HG02970 (cell line): ENCODE measurements at regions not wholly inside any gene's neighbourhood (a gene's known extent, or its start where the extent isn't known, plus 50 kb on each side); places are given as distances from the start of the nearest gene placed in this dataset.
"Not testable (repeated sequence)": the region's sequence is repeated elsewhere in the genome, so short reads cannot be mapped to it uniquely, and the experiment has no call there.

ENCODE experiments used
- ATAC-seq: cut with Tn5 transposase; IDR thresholded peaks from one replicate; pipeline ENCODE4 v1.9.1; 2021; ENCODE audit warnings: mild to moderate bottlenecking, moderate library complexity, moderate number of reproducible peaks; ENCODE audit not compliant: unreplicated experiment, low FRiP score

DNA sequence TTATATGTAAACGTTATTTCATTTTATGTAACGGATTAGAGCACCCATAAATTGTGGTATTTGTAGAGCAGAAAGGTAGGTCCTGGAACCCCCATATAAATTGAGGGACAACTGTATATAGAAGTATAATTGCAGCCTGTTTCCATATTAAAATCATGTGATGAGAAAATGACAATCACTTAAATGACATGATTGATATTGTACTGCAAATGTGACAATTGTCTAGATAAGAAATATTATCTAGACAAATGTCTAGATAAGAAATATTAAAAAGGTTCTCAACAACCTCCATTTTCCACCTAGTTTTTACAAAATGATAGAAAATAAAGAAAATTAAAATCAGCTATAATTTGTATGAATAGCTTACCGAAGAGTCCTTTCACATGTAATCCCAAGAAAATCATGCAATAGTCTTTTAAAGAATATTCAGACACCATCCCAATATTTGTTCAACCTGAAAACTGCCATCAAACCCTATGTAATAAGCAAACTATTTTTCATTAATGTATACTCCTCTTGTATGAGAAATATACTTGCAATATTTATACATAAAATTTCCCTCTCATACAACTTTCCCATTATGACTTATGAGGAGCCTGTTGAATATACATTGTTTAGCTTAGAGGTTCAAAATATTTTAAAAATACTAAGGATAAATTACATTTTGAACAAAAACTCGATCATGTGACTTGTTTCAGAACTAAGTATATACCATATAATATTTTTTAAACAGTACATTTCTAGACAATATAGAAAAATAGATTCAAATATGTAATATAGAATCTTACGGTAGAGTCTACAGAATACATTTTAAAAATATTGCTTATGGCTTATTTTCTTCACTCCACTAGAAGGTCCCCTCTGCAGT lies 153.2 kb downstream of the CRPPA start:
- ATAC-seq = no peak

GRCh38 chr7:16266877-16267276 lies 154.5 kb downstream of the CRPPA start:
- ATAC-seq = no peak

GRCh38 chr7:16266470-16266869 lies 154.9 kb downstream of the CRPPA start:
- ATAC-seq = not testable (repeated sequence)

GRCh38 chr7:16265863-16266458 lies 155.4 kb downstream of the CRPPA start:
- no peak for ATAC-seq

- ATAC-seq = no peak
Observed at GRCh38 chr7:16264823-16265804, 156.2 kb downstream of the CRPPA start.

GRCh38 chr7:16264036-16264819 lies 157.1 kb downstream of the CRPPA start:
- no peak for ATAC-seq

- ATAC-seq = not testable (repeated sequence)
Observed at GRCh38 chr7:16263377-16263776, 158.0 kb downstream of the CRPPA start.

- no peak for ATAC-seq
Observed at GRCh38 chr7:16261654-16262053, 159.7 kb downstream of the CRPPA start.

- no peak for ATAC-seq
Observed at GRCh38 chr7:16261100-16261499, 160.2 kb downstream of the CRPPA start.

- ATAC-seq = no peak
Observed at GRCh38 chr7:16260236-16260728, 161.1 kb downstream of the CRPPA start.

DNA sequence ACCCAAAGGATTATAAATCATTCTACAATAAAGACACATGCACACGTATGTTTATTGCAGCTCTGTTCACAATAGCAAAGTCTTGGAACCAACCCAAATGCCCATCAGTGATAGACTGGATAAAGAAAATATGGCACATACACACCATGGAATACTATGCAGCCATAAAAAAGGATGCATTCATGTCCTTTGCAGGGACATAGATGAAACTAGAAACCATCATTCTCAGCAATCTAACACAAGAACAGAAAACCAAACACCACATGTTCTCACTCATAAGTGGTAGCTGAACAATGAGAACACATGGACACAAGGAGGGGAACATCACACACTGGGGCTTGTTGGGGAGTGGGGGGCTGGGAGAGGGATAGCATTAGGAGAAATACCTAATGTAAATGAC lies 164.9 kb downstream of the CRPPA start:
- not testable (repeated sequence) for ATAC-seq

DNA sequence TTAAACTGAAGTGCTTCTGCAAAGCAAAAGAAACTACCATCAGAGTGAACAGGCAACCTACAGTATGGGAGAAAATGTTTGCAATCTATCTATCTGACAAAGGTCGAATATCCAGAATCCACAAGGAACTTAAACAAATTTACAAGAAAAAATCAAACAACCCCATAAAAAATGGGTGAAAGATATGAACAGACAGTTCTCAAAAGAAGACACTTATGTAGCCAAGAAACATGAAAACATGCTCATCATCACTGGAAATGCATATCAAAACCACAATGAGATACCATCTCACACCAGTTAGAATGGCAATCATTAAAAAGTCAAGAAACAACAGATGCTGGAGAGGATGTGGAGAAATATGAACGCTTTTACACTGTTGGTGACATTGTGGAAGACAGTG lies 165.4 kb downstream of the CRPPA start:
- not testable (repeated sequence) for ATAC-seq

DNA sequence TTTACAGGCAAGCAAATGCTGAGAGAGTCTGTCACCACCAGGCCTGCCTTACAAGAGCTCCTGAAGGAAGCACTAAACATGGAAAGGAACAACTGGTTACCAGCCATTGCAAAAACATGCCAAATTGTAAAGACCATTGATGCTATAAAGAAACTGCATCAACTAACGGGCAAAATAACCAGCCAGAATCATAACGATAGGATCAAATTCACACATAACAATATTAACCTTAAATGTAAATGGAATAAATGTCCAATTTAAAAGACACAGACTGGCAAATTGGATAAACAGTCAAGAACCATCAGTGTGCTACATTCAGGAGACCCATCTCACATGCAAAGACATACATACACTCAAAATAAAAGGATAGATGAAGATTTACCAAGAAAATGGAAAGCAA lies 170.7 kb downstream of the CRPPA start:
- not testable (repeated sequence) for ATAC-seq

DNA sequence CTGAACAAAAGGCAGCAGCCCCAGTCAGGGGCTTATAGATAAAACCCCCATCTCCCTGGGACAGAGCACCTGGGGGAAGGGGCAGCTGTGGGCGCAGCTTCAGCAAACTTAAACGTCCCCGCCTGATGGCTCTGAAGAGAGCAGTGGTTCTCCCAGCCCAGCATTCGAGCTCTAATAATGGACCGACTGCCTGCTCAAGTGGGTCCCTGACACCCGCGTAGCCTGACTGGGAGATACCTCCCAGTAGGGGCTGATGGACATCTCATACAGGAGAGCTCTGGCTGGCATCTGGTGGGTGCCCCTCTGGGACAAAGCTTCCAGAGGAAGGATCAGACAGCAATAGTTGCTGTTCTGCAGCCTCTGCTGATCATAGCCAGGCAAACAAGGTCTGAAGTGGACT lies 172.1 kb downstream of the CRPPA start:
- not testable (repeated sequence) for ATAC-seq

DNA sequence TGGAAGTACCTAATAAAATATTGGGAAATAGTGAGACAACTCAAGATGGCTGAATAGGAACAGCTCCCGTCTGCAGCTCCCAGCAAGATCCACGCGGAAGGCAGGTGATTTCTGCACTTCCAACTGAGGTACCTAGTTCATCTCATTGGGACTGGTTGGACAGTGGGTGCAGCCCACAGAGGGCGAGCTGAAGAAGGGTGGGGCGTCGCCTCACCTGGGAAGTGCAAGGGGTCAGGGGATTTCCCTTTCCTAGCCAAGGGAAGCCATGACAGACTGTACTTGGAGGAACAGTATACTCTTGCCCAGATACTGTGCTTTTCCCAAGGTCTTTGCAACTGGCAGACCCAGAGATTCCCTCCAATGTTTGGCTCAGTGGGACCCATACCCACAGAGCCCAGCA lies 172.8 kb downstream of the CRPPA start:
- not testable (repeated sequence) for ATAC-seq

GRCh38 chr7:16244469-16244868 lies 176.9 kb downstream of the CRPPA start:
- no peak for ATAC-seq

GRCh38 chr7:16242920-16243319 lies 178.4 kb downstream of the CRPPA start:
- no peak for ATAC-seq

DNA sequence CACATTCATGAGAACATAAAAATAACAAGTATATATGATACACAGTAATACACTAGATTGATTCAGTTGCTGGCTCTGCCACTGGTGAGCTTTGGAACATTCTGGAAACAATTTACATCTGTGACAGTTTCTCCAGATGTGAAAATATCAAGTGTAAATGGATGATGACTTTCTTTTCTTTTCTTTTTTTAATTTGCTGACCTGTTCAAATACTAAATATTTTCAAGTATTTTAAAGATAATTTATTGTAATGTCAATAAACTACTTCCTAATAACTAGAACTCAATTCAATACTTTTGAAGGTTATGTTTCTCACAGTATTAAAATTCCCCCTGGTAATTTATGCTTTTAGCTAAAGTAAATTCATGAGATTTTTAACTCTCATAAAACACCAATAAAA lies 180.3 kb downstream of the CRPPA start:
- no peak for ATAC-seq

GRCh38 chr7:16236381-16236780 lies 185.0 kb downstream of the CRPPA start:
- ATAC-seq = no peak
